NCI-H82 treated with DMSO at 0.1 percent for 48 hours (cell line): ENCODE measurements at regions not wholly inside any gene's neighbourhood (a gene's known extent, or its start where the extent isn't known, plus 50 kb on each side); places are given as distances from the start of the nearest gene placed in this dataset.

Experiments
- DNase-seq: peaks from one replicate; lab custom pipeline; 2025; ENCODE audit not compliant: unreplicated experiment; lab: John Stamatoyannopoulos, UW

DNA sequence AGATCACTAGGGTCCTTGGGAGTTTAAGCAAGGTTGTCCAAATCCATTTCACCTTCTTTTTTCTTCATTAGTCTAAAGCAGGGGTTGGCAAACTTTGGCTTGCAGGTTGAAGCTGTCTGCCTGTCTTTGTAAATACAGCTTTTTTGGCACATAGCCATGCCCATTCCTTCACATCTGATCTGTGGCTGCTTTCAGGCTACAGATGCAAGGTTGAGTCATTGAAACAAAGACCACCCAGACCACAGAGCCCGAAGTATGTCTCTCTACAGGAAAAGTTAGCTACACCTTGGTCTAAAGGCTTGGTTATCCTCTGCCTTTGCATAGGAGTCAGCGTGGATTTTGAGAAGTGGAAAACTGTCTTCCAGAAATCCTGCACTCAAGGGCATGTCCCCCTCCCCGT lies 238.1 kb upstream of the STS start:
- no peak for DNase-seq

GRCh38 chrX:6906608-6907007 lies 240.9 kb upstream of the STS start:
- no peak for DNase-seq

DNA sequence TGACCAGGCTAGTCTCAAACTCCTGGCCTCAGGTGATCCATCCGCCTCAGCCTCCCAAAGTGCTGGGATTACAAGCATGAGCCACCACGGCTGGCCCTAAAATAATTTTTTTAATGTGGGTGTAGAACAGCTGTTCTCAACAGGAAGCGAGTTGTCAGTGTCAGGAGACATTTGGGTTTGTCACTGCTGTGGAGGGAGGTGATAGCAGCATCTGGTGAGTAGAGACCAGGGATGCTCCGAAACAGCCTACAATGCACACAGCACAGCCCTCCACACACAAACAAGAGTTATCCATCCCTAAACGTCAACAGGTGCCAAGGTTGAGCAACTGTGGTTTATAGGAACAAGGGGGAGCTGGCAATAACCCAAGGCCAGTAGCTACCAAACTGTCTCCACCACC lies 243.4 kb upstream of the STS start:
- DNase-seq = no peak

GRCh38 chrX:6898371-6898770 lies 249.1 kb upstream of the STS start:
- no peak for DNase-seq

DNA sequence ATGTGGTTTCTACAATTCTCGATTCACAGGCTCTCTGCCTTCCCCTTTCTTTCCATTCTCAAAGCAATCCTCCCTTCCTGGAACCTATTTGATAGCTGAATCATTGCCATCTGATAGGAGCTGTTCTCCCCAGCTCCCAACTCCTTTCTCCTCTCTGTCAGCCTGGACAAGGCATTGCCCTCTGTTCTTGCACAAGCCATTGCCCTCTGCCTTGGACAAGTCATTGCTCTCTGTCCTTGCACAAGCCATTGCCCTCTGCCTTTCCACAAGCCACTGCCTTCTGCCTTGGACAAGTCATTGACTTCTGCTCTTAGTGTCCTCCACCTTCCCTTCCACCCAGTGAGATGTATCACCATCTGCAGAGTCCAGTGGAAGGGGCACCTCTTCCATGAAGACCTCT lies 256.1 kb upstream of the STS start:
- DNase-seq = no peak

DNA sequence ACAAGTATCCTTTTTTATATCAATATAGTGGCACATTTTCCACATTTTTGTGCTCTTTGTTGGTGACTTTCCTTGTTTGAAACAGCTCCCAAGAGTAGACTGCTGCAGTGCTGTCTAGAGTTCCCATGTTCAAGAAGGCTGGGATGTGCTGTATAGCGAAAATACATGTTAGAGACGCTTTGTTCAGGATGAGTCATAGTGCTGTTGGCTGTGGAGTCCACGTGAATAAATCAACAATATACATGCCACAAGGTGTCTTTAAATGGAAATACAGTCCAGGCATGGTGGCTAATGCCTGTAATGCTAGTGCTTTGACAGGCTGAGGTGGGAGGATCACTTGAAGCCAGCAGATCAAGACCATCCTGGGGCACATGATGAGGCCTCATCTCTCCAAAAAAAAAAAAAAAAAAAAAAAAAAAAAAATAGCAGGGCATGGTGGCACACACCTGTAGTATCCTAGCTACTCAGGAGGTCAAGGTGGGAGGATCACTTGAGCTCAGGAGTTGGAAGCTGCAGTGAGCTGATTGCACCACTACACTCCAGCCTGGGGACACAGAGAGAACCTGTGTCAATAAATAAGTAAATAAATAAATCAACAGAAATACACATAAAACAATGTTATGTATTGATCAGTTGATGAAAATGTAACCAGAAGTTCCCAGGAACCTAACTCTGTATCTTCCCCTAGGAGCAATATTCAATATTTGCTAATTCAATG lies 256.8 kb upstream of the STS start:
- no peak for DNase-seq

DNA sequence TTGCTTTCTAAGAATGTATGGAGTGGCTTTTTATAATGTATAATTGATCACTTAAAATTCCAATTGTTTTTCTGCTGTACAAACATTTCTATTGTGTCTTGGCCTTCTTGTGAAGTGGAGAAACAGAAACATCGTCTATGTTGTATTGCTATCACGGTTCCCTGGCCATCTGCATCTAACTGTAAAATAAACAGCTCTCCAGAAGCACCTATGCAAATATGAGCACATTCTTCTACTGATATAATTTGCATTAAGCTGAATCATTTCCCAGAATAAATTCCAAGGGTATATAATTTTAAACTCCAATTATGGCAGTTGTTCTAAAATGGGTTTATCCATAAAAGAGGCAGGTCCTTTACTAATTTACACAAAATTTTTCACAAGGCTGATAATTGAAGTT lies 261.6 kb upstream of the STS start:
- no peak for DNase-seq

GRCh38 chrX:6885396-6885795 lies 262.1 kb upstream of the STS start:
- DNase-seq = no peak

- no peak for DNase-seq
Measured at GRCh38 chrX:6861456-6861855, 286.1 kb upstream of the STS start.

- DNase-seq = no peak
Measured at GRCh38 chrX:6857749-6858148, 289.8 kb upstream of the STS start.

GRCh38 chrX:6856471-6856870 lies 291.0 kb upstream of the STS start:
- DNase-seq = no peak

- DNase-seq = no peak
Measured at GRCh38 chrX:6852869-6853268, 294.6 kb upstream of the STS start.

- no peak for DNase-seq
Measured at GRCh38 chrX:6852121-6852520, 295.4 kb upstream of the STS start.

DNA sequence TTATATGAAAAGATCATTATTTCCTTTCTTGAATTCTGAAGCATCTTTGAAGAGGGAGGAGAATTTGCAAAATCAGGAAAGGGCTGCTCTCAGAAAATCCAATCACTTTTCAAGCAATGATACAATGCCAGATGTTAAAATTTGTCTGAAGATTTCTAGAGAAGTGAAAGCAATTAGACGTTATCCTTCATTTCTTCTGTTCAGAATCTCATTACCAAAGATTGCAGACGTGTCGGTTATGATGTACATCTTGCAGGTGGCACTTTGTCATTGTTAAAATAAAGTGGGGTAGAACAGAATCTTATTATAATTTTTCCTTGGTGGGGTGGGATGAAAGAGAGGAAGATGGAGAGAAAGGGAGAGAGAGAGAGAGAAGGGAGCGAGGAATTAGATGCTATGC lies 296.4 kb upstream of the STS start:
- no peak for DNase-seq

DNA sequence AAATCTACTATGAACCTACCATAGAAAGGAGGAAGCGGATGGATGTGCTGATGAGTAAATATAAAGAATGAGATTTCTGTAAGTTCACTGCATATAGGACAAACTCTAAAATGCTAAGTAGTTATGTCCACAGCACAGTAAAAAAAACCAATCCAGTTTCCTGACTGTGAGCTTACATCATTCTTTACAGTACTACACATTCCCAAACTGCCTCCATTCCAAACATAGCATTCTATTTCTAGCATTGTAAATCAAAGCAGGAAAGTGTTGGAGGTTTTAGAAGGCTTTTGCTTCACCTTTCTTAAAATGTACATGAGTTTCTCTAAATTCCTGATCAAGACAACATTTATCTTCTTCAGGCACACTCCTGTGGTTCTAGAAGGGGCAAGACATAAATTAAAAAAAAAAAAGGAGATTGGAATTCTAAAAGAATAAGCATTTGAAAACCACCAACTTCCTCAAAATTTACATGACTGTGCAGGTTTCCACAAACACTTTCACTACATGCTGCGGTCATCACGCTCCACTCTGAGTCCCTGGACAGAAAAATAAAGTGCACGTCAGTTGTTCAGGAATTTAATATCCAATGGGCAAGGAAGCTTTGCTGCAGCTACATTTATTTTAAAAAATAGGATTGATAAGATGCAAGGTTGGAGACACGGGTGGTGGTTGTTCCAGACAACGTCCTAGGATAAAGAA lies 297.6 kb upstream of the STS start:
- DNase-seq = no peak

DNA sequence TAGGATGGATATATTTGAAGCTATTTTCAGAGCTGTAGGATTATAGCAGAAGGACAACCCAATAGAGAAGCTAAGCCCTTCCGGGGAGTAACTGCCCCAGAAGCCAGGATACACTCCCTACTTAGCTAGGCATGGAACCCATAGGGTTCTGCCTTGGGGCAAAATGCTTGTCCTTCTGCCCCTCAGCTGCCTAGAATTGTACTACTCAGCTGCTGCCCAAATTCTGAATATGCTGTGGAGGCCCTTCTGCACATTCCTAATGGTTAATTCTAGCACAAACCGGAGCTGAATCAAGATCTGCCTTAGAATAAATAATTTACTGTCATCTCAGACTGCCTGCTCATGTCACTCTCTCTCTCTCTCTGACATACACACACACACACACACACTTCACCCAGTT lies 297.7 kb upstream of the VCX3A start:
- no peak for DNase-seq

DNA sequence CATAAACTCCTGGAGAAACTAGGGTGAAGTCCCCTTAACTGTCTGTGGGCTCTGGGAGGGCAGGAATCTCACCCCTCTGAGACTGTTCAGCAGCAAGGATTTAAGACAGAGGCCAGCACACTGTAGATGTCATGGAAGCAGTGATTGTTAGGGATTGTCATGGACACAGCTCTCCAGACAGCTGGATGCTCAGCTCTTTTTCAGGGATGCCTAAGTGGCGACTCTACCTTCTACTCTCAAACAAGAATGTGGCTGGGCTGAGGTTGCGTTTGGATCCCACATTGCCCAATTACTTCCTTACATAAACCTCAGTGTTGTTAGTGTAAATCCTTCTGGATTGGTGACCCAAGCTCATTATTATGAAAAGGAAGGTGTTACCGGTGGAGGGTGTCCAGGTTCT lies 291.9 kb upstream of the VCX3A start:
- no peak for DNase-seq

- no peak for DNase-seq
Measured at GRCh38 chrX:6821730-6822129, 286.8 kb upstream of the VCX3A start.

DNA sequence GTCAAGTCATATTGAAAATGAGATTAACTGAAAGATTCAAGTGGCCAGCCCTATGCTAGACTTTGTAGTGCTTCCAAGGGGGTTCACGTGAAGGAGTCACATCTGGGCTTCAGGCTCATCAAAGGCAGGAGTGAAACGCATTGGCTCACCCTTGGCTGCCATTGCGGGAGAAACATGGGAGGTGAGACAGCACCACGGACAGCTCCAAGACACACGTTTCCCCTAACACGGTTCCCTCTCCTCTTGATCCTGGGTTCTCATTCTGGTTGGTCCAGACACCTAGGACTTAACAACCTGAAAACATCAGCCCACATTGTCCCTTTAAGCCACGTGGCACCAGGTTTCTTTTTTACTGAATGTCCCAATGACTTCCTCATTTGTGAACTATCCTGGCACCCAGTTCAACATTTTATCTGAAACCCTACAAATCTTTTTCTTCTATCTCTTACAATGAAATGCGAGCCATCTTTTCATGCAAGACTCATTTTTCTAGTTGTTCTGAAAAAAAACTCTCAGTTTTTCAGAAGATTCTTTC lies 279.0 kb upstream of the VCX3A start:
- DNase-seq = no peak

DNA sequence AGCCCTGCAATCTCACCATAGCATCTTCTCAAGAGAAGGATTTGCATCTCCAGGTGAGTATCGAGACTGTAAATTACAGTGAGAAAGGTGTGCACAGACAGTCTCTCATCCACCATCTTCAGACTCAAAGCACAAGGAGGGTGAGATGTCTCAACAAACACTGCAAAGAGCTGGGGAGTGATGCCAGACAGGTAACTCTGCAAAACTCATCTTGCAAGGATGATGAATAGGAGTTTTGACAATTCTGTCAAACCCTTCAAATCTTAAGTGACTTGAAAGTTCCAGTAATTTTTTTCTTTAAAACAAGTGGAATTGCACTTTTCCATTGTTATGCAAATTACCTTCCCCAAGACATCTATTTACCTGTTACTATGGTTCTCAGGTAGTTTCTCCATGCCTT lies 277.2 kb upstream of the VCX3A start:
- no peak for DNase-seq

DNA sequence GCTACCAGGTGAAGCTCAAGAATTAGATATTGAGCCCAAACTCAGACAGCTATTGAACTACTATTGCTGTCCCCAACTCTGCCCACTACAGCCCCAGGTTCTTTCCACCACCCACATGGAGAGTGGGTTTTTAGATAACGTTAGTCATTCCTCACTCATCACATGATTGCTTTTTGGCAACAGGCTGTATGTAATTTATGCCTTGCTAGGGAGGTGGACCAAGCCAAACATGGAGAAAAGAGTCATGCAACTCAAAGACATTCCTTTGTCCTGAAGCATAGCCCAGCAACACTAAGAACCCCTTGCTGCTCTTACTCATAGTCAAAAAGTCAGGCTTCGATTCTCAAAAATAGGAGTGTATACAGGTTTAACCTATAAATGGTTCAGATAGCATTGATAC lies 275.9 kb upstream of the VCX3A start:
- no peak for DNase-seq

GRCh38 chrX:6803607-6804006 lies 268.7 kb upstream of the VCX3A start:
- DNase-seq = no peak

DNA sequence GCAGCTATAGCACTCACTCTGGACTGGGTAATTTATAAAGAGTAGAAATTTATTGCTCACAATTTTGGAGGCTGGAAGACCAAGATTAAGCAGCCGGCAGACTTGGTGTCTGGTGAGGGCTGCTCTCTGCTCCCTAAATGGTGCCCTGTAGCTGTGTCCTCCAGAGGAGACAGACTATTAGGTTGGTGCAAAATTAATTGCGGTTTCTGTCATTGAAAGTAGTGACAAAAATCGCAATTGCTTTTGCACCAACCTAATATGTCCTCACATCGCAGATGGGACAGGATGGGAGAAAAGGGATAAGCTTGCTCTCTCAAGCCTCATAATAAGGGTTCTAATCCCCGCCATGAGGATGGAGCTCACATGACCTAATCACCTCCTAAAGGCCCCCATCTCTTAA lies 258.1 kb upstream of the VCX3A start:
- DNase-seq = no peak
